ENCODE measurements at regions not wholly inside any gene's neighbourhood (a gene's known extent, or its start where the extent isn't known, plus 50 kb on each side); places are given as distances from the start of the nearest gene placed in this dataset.

- TF ChIP-seq POLR2A (conservative IDR thresholded peaks at IDR 0.05) (no peak), MCM5 (IDR thresholded peaks at IDR 0.05; ENCODE audit: low read depth) (no peak), BCL6 (CRISPR knock-in tag; IDR thresholded peaks at IDR 0.05) (no peak), FOXM1 (IDR thresholded peaks at IDR 0.05; ENCODE audit: low read depth) (no peak), FOXM1 (CRISPR knock-in tag; IDR thresholded peaks at IDR 0.05; ENCODE audit: low read depth) (no peak), BRD4 (IDR thresholded peaks at IDR 0.05) (no peak)
- TF ChIP-seq, protein P1, sequence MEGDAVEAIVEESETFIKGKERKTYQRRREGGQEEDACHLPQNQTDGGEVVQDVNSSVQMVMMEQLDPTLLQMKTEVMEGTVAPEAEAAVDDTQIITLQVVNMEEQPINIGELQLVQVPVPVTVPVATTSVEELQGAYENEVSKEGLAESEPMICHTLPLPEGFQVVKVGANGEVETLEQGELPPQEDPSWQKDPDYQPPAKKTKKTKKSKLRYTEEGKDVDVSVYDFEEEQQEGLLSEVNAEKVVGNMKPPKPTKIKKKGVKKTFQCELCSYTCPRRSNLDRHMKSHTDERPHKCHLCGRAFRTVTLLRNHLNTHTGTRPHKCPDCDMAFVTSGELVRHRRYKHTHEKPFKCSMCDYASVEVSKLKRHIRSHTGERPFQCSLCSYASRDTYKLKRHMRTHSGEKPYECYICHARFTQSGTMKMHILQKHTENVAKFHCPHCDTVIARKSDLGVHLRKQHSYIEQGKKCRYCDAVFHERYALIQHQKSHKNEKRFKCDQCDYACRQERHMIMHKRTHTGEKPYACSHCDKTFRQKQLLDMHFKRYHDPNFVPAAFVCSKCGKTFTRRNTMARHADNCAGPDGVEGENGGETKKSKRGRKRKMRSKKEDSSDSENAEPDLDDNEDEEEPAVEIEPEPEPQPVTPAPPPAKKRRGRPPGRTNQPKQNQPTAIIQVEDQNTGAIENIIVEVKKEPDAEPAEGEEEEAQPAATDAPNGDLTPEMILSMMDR (IDR thresholded peaks at IDR 0.05 in 2 of 3, conservative IDR thresholded peaks at IDR 0.05 in 1 of 3; ENCODE audit: insufficient read depth in 2 of 3, low read depth in 1 of 3, low read length in 3 of 3), result no peak
Measured at GRCh38 chr6:134628154-134628553, 310.2 kb upstream of the SGK1 start.
